ENCODE measurements at regions not wholly inside any gene's neighbourhood (a gene's known extent, or its start where the extent isn't known, plus 50 kb on each side); places are given as distances from the start of the nearest gene placed in this dataset.

DNA sequence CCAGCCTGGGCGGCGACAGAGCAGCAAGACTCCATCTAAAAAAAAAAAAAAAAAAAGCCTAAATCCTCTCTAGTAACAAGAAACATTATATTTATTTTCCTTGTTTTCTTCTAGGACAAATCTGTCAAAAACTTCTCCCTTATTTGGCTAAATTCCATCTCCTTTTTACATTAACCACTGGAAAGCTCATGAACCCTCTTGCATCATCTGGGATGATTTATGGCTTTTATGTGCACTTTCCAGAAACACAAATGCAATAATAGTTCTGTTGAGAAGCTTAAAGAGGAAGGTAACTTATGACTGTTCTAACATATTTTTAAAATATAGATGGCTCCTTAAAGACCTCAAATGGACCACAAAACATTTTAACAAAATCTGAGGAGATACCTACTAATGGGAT lies 526.1 kb upstream of the SPTLC3 start (continued):
- TF ChIP-seq NFE2L1 (tag; IDR thresholded peaks at IDR 0.05; ENCODE audit: borderline replicate concordance, low read depth): no peak
- TF ChIP-seq ZBTB9 (CRISPR knock-in tag; IDR thresholded peaks at IDR 0.05): no peak
- TF ChIP-seq GTF2A2 (tag; IDR thresholded peaks at IDR 0.05): no peak
- no peak for TF ChIP-seq SIRT6 (IDR thresholded peaks at IDR 0.05; ENCODE audit: low read depth, low read length)

DNA sequence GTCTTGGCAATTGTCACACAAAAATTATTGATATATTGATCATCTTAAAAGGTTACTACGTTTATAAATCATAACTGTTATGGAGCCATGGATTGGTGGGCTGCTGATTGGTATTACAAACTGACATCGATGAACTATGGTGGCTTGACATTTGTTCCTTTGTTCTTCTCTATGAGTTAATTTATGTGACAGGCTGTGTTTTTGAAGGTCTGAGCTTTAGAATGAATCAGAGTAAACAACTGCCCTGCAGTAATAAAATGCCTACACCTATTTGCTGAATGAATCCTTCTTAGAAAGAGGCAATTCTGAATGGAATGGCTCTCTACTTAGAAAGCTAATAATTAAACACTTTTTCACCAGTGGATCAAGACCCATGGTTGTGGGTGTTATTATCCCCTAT lies 506.3 kb upstream of the SPTLC3 start:
- H3K4me1 ChIP-seq (replicated peaks in 1 of 2; ENCODE audit: control insufficient read depth in 2 of 2, insufficient read depth in 2 of 2, low read length in 2 of 2): no peaks in the 10 kb centered on the region
- H3K9me1 ChIP-seq (ENCODE audit: control insufficient read depth, insufficient read depth, low read length): no peaks in the 10 kb centered on the region
- no peak overlapping the region for H3K9ac ChIP-seq (ENCODE audit: insufficient read depth in 1 of 2, low read depth in 2 of 2, low read length in 2 of 2)
- H3K9me3 ChIP-seq (replicated peaks; ENCODE audit: control insufficient read depth, insufficient read depth, low read depth, low read length): no peaks in the 10 kb centered on the region
- DNase-seq (ENCODE audit: extremely low read depth in 1 of 4, low spot score in 3 of 4): no peak
- H3K36me3 ChIP-seq (ENCODE audit: control insufficient read depth, insufficient read depth, low read length): no peaks in the 10 kb centered on the region
- H3K79me2 ChIP-seq (ENCODE audit: control insufficient read depth, insufficient read depth, low read length): no peaks in the 10 kb centered on the region
- H2AFZ ChIP-seq (ENCODE audit: low read depth, low read length): no peak overlapping the region
- H3K4me3 ChIP-seq: no peak overlapping the region
- 0% methylated on average over 2 of the region's 2 CpGs for WGBS (ENCODE audit: insufficient coverage, low coverage, missing lambda C conversion rate)
- CTCF ChIA-PET (ENCODE audit: low intra/inter-chr PET ratio): no interaction called here
- intact Hi-C loops (cut with micrococcal nuclease): no loop called here
- no peak overlapping the region for H3K27ac ChIP-seq (ENCODE audit: extremely low read depth, low read depth, low read length)
- BruUV-seq (replicated peaks): no TSS peak
- in situ Hi-C loops (cut with MboI): no loop called here
- no peak overlapping the region for H3K4me2 ChIP-seq (ENCODE audit: insufficient read depth, low read length)
- no peak for ATAC-seq
- no peaks in the 10 kb centered on the region for H3K27me3 ChIP-seq (ENCODE audit: control insufficient read depth in 2 of 2, insufficient read depth in 2 of 2, low read length in 2 of 2)
- POLR2A ChIA-PET: no interaction called here
- no peaks in the 10 kb centered on the region for H4K20me1 ChIP-seq (replicated peaks; ENCODE audit: control insufficient read depth, insufficient read depth, low read length)
- no peak for FAIRE-seq
- TF ChIP-seq RUNX1 (IDR thresholded peaks at IDR 0.05; ENCODE audit: low read depth) (no peak), U2AF2 (optimal IDR thresholded peaks at IDR 0.05; ENCODE audit: low read depth, low read length) (no peak), ARID2 (IDR thresholded peaks at IDR 0.05) (no peak), DACH1 (IDR thresholded peaks at IDR 0.05; ENCODE audit: partially characterized antibody) (no peak), SLC30A9 (CRISPR knock-in tag; IDR thresholded peaks at IDR 0.05) (no peak), CBX1 (IDR thresholded peaks at IDR 0.05; ENCODE audit: low read depth) (no peak), CHD2 (IDR thresholded peaks at IDR 0.05; ENCODE audit: low read depth, low read length) (no peak), ZSCAN32 (CRISPR knock-in tag; IDR thresholded peaks at IDR 0.05) (no peak), CBX8 (IDR thresholded peaks at IDR 0.05; ENCODE audit: borderline replicate concordance, extremely low read depth, low read depth, low read length, poor library complexity, severe bottlenecking) (no peak), ZNF408 (CRISPR knock-in tag; IDR thresholded peaks at IDR 0.05; ENCODE audit: low read depth) (no peak), TSC22D4 (tag; IDR thresholded peaks at IDR 0.05) (no peak), HOXB6 (CRISPR knock-in tag; IDR thresholded peaks at IDR 0.05; ENCODE audit: borderline replicate concordance) (no peak), ZNF444 (CRISPR knock-in tag; IDR thresholded peaks at IDR 0.05) (no peak)
- TF ChIP-seq, protein P1, sequence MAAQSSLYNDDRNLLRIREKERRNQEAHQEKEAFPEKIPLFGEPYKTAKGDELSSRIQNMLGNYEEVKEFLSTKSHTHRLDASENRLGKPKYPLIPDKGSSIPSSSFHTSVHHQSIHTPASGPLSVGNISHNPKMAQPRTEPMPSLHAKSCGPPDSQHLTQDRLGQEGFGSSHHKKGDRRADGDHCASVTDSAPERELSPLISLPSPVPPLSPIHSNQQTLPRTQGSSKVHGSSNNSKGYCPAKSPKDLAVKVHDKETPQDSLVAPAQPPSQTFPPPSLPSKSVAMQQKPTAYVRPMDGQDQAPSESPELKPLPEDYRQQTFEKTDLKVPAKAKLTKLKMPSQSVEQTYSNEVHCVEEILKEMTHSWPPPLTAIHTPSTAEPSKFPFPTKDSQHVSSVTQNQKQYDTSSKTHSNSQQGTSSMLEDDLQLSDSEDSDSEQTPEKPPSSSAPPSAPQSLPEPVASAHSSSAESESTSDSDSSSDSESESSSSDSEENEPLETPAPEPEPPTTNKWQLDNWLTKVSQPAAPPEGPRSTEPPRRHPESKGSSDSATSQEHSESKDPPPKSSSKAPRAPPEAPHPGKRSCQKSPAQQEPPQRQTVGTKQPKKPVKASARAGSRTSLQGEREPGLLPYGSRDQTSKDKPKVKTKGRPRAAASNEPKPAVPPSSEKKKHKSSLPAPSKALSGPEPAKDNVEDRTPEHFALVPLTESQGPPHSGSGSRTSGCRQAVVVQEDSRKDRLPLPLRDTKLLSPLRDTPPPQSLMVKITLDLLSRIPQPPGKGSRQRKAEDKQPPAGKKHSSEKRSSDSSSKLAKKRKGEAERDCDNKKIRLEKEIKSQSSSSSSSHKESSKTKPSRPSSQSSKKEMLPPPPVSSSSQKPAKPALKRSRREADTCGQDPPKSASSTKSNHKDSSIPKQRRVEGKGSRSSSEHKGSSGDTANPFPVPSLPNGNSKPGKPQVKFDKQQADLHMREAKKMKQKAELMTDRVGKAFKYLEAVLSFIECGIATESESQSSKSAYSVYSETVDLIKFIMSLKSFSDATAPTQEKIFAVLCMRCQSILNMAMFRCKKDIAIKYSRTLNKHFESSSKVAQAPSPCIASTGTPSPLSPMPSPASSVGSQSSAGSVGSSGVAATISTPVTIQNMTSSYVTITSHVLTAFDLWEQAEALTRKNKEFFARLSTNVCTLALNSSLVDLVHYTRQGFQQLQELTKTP (IDR thresholded peaks at IDR 0.05; ENCODE audit: low read depth in 1 of 2, partially characterized antibody in 2 of 2): no peak
